ENCODE measurements at regions not wholly inside any gene's neighbourhood (a gene's known extent, or its start where the extent isn't known, plus 50 kb on each side); places are given as distances from the start of the nearest gene placed in this dataset.

GRCh38 chr1:22279735-22280134 lies 136.8 kb upstream of the WNT4 start:
- no peak for TF ChIP-seq CTCF (IDR thresholded peaks at IDR 0.05; ENCODE audit: control extremely low read depth in 1 of 3, insufficient read depth in 1 of 3, low read depth in 1 of 3, low read length in 3 of 3)
- TF ChIP-seq TAF7 (optimal IDR thresholded peaks at IDR 0.05; ENCODE audit: borderline replicate concordance, low read depth, low read length), result no peak
- no peak for TF ChIP-seq SP2 (IDR thresholded peaks at IDR 0.05; ENCODE audit: low read length)
- no peak for TF ChIP-seq EZH2 (IDR thresholded peaks at IDR 0.05; ENCODE audit: low read depth, low read length, severe bottlenecking)
- no peak for TF ChIP-seq CREB1 (IDR thresholded peaks at IDR 0.05)
- no peak for TF ChIP-seq CHD2 (IDR thresholded peaks at IDR 0.05; ENCODE audit: low read length)
- TF ChIP-seq, protein P1, sequence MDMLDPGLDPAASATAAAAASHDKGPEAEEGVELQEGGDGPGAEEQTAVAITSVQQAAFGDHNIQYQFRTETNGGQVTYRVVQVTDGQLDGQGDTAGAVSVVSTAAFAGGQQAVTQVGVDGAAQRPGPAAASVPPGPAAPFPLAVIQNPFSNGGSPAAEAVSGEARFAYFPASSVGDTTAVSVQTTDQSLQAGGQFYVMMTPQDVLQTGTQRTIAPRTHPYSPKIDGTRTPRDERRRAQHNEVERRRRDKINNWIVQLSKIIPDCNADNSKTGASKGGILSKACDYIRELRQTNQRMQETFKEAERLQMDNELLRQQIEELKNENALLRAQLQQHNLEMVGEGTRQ (IDR thresholded peaks at IDR 0.05; ENCODE audit: low read length), result no peak
- TF ChIP-seq NRF1 (IDR thresholded peaks at IDR 0.05; ENCODE audit: low read depth, low read length), result no peak
- no peak for TF ChIP-seq POLR2A (IDR thresholded peaks at IDR 0.05; ENCODE audit: control extremely low read depth in 1 of 2, low read depth in 2 of 2, low read length in 2 of 2)
- no peak for TF ChIP-seq SIN3A (conservative IDR thresholded peaks at IDR 0.05 in 1 of 2, IDR thresholded peaks at IDR 0.05 in 1 of 2; ENCODE audit: low read depth in 1 of 2, low read length in 2 of 2)
- TF ChIP-seq, protein P2, sequence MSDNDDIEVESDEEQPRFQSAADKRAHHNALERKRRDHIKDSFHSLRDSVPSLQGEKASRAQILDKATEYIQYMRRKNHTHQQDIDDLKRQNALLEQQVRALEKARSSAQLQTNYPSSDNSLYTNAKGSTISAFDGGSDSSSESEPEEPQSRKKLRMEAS (IDR thresholded peaks at IDR 0.05), result no peak
- TF ChIP-seq RBBP5 (IDR thresholded peaks at IDR 0.05; ENCODE audit: borderline replicate concordance, low read depth, low read length), result no peak
- TF ChIP-seq PHF8 (conservative IDR thresholded peaks at IDR 0.05; ENCODE audit: low read depth, low read length), result no peak
- TF ChIP-seq EP300 (IDR thresholded peaks at IDR 0.05; ENCODE audit: borderline replicate concordance in 1 of 2, low read depth in 2 of 2, low read length in 2 of 2), result no peak

Measured in H1 (cell line).